ENCODE measurements at regions not wholly inside any gene's neighbourhood (a gene's known extent, or its start where the extent isn't known, plus 50 kb on each side); places are given as distances from the start of the nearest gene placed in this dataset.

- DNase-seq, result no peak
Measured at GRCh38 chr5:176180339-176180738, 57.9 kb upstream of the SIMC1 start.

- no peak for DNase-seq
Measured at GRCh38 chr5:176180781-176181180, 57.4 kb upstream of the SIMC1 start.

GRCh38 chr5:176181271-176181855 is 56.9 kb upstream of the SIMC1 start:
- DNase-seq, result no peak

GRCh38 chr5:176183321-176184074 is 54.7 kb upstream of the SIMC1 start:
- no peak for DNase-seq

- DNase-seq, result no peak
Measured at GRCh38 chr5:176184608-176185132, 53.6 kb upstream of the SIMC1 start.

- DNase-seq, result no peak
Measured at GRCh38 chr5:176185133-176185733, 53.0 kb upstream of the SIMC1 start.

GRCh38 chr5:176186107-176186506 is 52.1 kb upstream of the SIMC1 start:
- DNase-seq, result no peak

GRCh38 chr5:176187276-176188062 is 50.8 kb upstream of the SIMC1 start:
- no peak for DNase-seq

- no peak for DNase-seq
Measured at GRCh38 chr5:176188085-176188484, 50.1 kb upstream of the SIMC1 start.

Data from CD4-positive, alpha-beta T cell treated with Interferon alpha-2 for 1 hour (primary cell).